ENCODE measurements at regions not wholly inside any gene's neighbourhood (a gene's known extent, or its start where the extent isn't known, plus 50 kb on each side); places are given as distances from the start of the nearest gene placed in this dataset.

DNA sequence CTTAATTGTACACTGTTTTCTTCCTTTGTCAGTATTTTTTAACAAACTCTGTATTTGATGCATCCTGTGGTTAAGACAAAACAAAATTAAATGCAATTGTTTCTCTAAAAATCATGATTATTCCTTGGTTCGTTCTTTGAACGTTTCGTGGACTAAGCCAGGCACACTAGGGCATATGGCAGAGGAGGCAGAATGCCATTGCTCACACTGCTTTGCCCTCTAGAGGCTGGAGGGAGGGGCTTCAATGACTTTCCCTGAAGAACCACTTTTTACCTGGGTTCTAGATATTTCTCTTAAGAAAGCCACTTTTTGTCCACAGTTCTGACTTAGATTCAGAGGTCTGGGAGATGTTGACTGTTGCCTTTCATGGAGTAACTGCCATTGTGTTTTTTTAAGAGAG is 236.2 kb upstream of the ADAMTSL1 start:
- Histone ChIP-seq H3K9me3 (replicated peaks; ENCODE audit: control insufficient read depth, insufficient read depth, low read depth, low read length) (no peaks in the 10 kb centered on the region), H3K27me3 (ENCODE audit: control insufficient read depth in 2 of 2, insufficient read depth in 2 of 2, low read length in 2 of 2) (no peaks in the 10 kb centered on the region), H2AFZ (ENCODE audit: low read depth, low read length) (no peak overlapping the region), H3K27ac (ENCODE audit: extremely low read depth, low read depth, low read length) (no peak overlapping the region), H3K79me2 (ENCODE audit: control insufficient read depth, insufficient read depth, low read length) (no peaks in the 10 kb centered on the region), H3K36me3 (ENCODE audit: control insufficient read depth, insufficient read depth, low read length) (no peaks in the 10 kb centered on the region), H3K9me1 (ENCODE audit: control insufficient read depth, insufficient read depth, low read length) (no peaks in the 10 kb centered on the region), H3K4me2 (ENCODE audit: insufficient read depth, low read length) (no peak overlapping the region), H3K4me1 (replicated peaks in 1 of 2; ENCODE audit: control insufficient read depth in 2 of 2, insufficient read depth in 2 of 2, low read length in 2 of 2) (no peaks in the 10 kb centered on the region), H3K9ac (ENCODE audit: insufficient read depth in 1 of 2, low read depth in 2 of 2, low read length in 2 of 2) (no peak overlapping the region), H4K20me1 (replicated peaks; ENCODE audit: control insufficient read depth, insufficient read depth, low read length) (no peaks in the 10 kb centered on the region), H3K4me3 (no peak overlapping the region)
- FAIRE-seq: no peak
- DNase-seq (ENCODE audit: extremely low read depth in 1 of 4, low spot score in 3 of 4): no peak
- in situ Hi-C loops (cut with MboI) (no loop called here), intact Hi-C loops (cut with micrococcal nuclease) (no loop called here)
- no peak for ATAC-seq
- CTCF ChIA-PET (ENCODE audit: low intra/inter-chr PET ratio): no interaction called here
- POLR2A ChIA-PET: no interaction called here
- BruUV-seq (replicated peaks): no TSS peak
- TF ChIP-seq, protein P1, sequence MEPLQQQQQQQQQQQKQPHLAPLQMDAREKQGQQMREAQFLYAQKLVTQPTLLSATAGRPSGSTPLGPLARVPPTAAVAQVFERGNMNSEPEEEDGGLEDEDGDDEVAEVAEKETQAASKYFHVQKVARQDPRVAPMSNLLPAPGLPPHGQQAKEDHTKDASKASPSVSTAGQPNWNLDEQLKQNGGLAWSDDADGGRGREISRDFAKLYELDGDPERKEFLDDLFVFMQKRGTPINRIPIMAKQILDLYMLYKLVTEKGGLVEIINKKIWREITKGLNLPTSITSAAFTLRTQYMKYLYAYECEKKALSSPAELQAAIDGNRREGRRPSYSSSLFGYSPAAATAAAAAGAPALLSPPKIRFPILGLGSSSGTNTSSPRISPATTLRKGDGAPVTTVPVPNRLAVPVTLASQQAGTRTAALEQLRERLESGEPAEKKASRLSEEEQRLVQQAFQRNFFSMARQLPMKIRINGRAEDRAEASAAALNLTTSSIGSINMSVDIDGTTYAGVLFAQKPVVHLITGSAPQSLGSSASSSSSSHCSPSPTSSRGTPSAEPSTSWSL (CRISPR knock-in tag; IDR thresholded peaks at IDR 0.05; ENCODE audit: borderline replicate concordance): no peak
- no peak for TF ChIP-seq ZNF133 (CRISPR knock-in tag; IDR thresholded peaks at IDR 0.05)
- TF ChIP-seq, protein P2, sequence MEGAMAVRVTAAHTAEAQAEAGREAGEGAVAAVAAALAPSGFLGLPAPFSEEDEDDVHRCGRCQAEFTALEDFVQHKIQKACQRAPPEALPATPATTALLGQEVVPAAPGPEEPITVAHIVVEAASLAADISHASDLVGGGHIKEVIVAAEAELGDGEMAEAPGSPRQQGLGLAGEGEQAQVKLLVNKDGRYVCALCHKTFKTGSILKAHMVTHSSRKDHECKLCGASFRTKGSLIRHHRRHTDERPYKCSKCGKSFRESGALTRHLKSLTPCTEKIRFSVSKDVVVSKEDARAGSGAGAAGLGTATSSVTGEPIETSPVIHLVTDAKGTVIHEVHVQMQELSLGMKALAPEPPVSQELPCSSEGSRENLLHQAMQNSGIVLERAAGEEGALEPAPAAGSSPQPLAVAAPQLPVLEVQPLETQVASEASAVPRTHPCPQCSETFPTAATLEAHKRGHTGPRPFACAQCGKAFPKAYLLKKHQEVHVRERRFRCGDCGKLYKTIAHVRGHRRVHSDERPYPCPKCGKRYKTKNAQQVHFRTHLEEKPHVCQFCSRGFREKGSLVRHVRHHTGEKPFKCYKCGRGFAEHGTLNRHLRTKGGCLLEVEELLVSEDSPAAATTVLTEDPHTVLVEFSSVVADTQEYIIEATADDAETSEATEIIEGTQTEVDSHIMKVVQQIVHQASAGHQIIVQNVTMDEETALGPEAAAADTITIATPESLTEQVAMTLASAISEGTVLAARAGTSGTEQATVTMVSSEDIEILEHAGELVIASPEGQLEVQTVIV (CRISPR knock-in tag; IDR thresholded peaks at IDR 0.05; ENCODE audit: borderline replicate concordance): no peak
- no peak for TF ChIP-seq ZBTB8A (IDR thresholded peaks at IDR 0.05; ENCODE audit: partially characterized antibody)
- TF ChIP-seq HMGN3 (IDR thresholded peaks at IDR 0.05; ENCODE audit: borderline replicate concordance, extremely low read depth, insufficient read length, low read depth, low read length): no peak
- no peak for TF ChIP-seq LARP7 (IDR thresholded peaks at IDR 0.05)
- no peak for TF ChIP-seq CREM (IDR thresholded peaks at IDR 0.05; ENCODE audit: low read depth)
- no peak for TF ChIP-seq LCOR (CRISPR knock-in tag; IDR thresholded peaks at IDR 0.05)
- 0% methylated on average over 2 of the region's 3 CpGs for whole genome bisulfite sequencing (ENCODE audit: insufficient coverage, low coverage, missing lambda C conversion rate)

Data from K562 (cell line).